A673 (cell line): ENCODE measurements at regions not wholly inside any gene's neighbourhood (a gene's known extent, or its start where the extent isn't known, plus 50 kb on each side); places are given as distances from the start of the nearest gene placed in this dataset.

Source experiments
- EZH2 ChIP-seq: fragments of 200-600 bp; sonication (generic); IDR thresholded peaks from 2 replicates; pipeline ENCODE4 v1.6.1; 2017; ENCODE audit warnings: borderline replicate concordance, low read depth, mild to moderate bottlenecking, mixed read lengths, antibody characterized with exemption, low read length; ENCODE audit not compliant: poor library complexity, severe bottlenecking
- TF ChIP-seq, protein P1 (sequence below): fragments of 300-800, 200-600 bp; sonication (generic); conservative IDR thresholded peaks from 2 replicates; pipeline ENCODE4 v1.5.1; 2017; ENCODE audit warnings: low read depth, mild to moderate bottlenecking, antibody characterized with exemption, low read length, moderate library complexity, mixed read lengths

DNA sequence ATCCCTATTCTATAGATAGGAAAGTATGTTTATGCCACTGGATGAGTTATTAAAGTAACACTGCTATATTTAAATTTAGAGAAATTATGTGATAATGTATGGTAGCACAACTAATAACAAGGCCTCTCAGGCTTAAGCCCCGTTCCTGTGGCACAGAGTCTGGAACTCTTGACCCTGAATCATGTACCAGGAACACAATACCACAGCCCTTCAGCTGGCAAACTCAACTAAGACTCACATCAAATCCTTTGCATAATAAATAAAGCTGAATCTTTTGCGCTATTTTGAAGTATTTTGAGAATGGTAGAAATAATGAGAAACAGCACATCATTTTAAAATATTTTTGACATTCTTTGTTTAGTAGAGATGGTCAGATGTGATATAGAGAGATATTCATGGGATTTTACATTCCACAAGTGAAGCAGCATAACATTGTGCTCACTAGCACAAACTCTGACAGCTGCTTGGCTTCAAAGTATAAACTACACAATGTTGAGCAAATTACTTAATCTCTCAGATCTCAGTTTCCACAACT, 478.4 kb upstream of the FAM241A start:
- TF ChIP-seq, protein P1, sequence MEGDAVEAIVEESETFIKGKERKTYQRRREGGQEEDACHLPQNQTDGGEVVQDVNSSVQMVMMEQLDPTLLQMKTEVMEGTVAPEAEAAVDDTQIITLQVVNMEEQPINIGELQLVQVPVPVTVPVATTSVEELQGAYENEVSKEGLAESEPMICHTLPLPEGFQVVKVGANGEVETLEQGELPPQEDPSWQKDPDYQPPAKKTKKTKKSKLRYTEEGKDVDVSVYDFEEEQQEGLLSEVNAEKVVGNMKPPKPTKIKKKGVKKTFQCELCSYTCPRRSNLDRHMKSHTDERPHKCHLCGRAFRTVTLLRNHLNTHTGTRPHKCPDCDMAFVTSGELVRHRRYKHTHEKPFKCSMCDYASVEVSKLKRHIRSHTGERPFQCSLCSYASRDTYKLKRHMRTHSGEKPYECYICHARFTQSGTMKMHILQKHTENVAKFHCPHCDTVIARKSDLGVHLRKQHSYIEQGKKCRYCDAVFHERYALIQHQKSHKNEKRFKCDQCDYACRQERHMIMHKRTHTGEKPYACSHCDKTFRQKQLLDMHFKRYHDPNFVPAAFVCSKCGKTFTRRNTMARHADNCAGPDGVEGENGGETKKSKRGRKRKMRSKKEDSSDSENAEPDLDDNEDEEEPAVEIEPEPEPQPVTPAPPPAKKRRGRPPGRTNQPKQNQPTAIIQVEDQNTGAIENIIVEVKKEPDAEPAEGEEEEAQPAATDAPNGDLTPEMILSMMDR = no peak
- no peak for TF ChIP-seq EZH2
